GM12874 (cell line): ENCODE measurements at regions not wholly inside any gene's neighbourhood (a gene's known extent, or its start where the extent isn't known, plus 50 kb on each side); places are given as distances from the start of the nearest gene placed in this dataset.

ENCODE experiments used
- TF ChIP-seq, protein P1 (sequence below): IDR thresholded peaks from 2 replicates; pipeline ENCODE4 v1.5.1; 2011; ENCODE audit warnings: low read depth, mild to moderate bottlenecking, control low read depth, low read length, moderate library complexity; ENCODE audit not compliant: insufficient read depth

DNA sequence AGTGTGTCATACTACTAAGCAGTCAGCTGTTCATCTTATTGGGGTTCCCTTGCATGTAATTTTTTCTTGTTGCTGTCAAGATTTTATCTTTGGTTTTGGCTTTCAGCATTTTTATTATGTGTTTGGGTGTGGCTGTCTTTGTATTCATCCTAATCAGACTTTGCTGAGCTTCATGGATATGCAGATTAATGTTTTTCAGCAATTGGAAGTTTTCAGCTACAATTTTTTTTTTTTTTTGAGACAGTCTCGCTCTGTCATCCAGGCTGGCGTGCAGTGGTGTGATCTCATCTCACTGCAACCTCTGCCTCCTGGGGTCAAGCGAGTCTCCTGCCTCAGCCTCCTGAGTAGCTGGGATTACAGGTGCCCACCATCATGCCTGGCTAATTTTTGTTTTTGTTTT lies 108.8 kb downstream of the BARX1 start:
- TF ChIP-seq, protein P1, sequence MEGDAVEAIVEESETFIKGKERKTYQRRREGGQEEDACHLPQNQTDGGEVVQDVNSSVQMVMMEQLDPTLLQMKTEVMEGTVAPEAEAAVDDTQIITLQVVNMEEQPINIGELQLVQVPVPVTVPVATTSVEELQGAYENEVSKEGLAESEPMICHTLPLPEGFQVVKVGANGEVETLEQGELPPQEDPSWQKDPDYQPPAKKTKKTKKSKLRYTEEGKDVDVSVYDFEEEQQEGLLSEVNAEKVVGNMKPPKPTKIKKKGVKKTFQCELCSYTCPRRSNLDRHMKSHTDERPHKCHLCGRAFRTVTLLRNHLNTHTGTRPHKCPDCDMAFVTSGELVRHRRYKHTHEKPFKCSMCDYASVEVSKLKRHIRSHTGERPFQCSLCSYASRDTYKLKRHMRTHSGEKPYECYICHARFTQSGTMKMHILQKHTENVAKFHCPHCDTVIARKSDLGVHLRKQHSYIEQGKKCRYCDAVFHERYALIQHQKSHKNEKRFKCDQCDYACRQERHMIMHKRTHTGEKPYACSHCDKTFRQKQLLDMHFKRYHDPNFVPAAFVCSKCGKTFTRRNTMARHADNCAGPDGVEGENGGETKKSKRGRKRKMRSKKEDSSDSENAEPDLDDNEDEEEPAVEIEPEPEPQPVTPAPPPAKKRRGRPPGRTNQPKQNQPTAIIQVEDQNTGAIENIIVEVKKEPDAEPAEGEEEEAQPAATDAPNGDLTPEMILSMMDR, result no peak

GRCh38 chr9:93843396-93843795 lies 111.8 kb downstream of the BARX1 start:
- TF ChIP-seq, protein P1, result no peak

DNA sequence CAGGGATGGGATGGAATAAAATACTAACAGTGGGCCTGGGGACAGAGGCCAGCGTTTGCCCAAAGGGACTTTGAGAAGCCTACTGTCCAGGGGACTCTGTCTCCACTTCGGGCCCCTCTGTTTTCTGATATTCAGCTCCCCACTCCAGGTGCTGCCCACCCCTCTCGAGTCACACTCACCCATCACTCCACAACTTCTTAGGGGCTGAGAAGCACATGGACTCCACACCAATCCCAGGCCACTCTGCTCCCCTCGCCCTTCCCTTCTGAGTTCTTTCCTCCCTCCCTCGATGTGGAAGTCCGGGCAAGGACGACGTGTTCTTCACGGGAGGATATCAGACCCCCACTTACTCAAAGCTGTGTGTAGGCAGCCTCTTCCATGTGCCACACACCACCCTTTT lies 124.5 kb downstream of the BARX1 start:
- TF ChIP-seq, protein P1, result no peak

DNA sequence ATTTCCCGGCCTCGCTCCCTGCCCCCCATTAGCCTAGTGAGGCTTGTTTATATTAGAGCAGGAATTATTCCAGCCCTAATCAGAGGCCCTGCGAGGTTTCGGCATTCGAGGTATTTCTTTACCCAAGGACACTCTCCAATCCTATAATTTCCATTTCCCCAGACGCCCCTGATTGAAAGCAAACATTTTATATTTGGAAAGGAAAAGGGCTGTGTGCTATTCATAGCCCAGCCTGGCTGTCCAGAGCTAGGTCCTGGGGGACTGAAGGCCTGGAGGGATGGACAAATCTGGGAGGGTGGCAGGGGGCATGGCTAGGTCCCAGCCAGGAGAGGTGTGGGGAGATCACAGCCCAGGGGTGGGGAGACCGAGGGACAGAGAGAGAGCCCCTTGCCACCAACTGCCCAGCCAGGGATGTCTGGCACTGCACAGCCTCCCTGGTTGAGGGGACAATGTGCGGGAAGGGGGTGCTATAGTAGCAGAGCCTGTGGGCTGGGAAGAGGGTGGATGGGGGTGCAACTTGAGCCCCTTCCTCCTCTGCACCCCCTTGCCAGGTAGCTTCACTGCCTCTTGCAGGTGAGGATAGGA lies 125.1 kb downstream of the BARX1 start:
- TF ChIP-seq, protein P1, result no peak

GRCh38 chr9:93829271-93830011 lies 125.7 kb downstream of the BARX1 start:
- TF ChIP-seq, protein P1, result no peak

GRCh38 chr9:93828331-93829097 lies 126.6 kb downstream of the BARX1 start:
- TF ChIP-seq, protein P1, result no peak

DNA sequence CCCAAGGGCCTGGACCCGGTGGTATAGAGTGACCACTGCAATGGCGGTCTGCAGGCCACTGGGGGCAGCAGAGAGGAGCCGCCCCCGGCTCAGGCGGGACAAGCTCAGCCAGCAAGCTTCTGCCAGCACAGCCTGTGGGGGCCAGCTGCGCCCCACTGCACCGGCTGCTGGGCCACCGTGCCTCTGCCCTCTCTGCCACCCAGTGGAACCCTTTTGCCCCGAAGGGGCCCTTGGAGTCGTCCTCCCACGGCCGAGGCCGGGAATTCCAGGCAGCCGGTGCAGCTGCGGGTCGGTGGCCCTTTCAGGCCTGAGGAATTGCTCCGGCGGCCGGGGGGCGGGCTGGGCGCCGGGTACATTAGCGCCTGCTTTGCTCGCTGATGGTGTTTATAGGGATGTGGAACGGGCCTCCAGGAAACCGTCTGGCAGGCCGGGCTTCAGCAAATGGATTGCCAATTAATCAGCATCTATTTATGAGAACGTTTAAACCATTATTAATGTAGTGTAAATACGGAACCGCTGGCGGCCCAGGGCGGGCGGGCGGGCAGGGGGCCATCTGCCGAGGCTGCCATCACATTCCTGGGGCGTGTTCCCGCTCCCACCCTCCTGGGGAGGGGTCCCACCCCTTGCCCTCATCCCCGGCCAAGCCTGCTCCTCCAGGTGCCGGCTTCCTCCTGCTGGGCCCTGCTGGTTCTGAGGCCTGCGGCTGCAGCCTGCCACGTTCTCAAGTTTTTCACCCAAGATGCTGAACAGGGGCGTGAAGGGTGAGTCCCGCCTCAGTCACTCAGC lies 127.4 kb downstream of the BARX1 start:
- TF ChIP-seq, protein P1, result peak; percentile 73
